ENCODE measurements at regions not wholly inside any gene's neighbourhood (a gene's known extent, or its start where the extent isn't known, plus 50 kb on each side); places are given as distances from the start of the nearest gene placed in this dataset.

DNA sequence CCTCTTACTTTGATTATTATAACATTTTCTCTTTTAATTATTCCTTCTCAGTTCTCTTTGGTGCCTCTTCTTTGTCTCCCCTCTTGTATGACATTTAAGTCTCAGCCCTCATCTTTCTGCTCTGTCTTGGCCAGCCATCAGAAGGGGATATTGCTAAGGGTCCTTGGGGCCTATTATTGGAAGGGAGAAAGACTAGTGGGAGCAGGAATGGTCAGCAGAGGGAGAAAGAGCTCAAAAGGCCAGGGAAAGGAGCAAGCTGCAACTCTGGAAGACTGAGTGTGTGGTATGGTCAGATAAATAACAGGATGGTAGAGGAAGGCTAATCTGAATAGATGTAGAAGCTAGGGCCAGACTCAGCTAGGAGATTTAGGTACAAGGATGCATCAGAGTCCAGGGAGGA lies 336.9 kb downstream of the TDRD3 start:
- Histone ChIP-seq H3K36me3 (ENCODE audit: control insufficient read depth, low read length) (no peaks in the 10 kb centered on the region), H3K9me2 (replicated peaks; ENCODE audit: control insufficient read depth, low read length) (no peaks in the 10 kb centered on the region), H3K4me2 (ENCODE audit: low read length) (no peak overlapping the region), H4K20me1 (ENCODE audit: control insufficient read depth, insufficient read depth, low read depth, low read length) (no peaks in the 10 kb centered on the region), H3K4me3 (ENCODE audit: low read length) (no peak overlapping the region), H3K27me3 (ENCODE audit: control insufficient read depth, low read length) (no peaks in the 10 kb centered on the region), H3K4me1 (ENCODE audit: control insufficient read depth, low read length) (no peaks in the 10 kb centered on the region), H3F3A (ENCODE audit: control insufficient read depth, insufficient read depth) (no peaks in the 10 kb centered on the region), H3K9me3 (ENCODE audit: control insufficient read depth, insufficient read depth, low read length) (no peaks in the 10 kb centered on the region), H3K27ac (ENCODE audit: low read depth, low read length) (no peak overlapping the region), H3K79me2 (ENCODE audit: control insufficient read depth, low read length) (no peaks in the 10 kb centered on the region)
- TF ChIP-seq, protein P1, sequence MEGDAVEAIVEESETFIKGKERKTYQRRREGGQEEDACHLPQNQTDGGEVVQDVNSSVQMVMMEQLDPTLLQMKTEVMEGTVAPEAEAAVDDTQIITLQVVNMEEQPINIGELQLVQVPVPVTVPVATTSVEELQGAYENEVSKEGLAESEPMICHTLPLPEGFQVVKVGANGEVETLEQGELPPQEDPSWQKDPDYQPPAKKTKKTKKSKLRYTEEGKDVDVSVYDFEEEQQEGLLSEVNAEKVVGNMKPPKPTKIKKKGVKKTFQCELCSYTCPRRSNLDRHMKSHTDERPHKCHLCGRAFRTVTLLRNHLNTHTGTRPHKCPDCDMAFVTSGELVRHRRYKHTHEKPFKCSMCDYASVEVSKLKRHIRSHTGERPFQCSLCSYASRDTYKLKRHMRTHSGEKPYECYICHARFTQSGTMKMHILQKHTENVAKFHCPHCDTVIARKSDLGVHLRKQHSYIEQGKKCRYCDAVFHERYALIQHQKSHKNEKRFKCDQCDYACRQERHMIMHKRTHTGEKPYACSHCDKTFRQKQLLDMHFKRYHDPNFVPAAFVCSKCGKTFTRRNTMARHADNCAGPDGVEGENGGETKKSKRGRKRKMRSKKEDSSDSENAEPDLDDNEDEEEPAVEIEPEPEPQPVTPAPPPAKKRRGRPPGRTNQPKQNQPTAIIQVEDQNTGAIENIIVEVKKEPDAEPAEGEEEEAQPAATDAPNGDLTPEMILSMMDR (IDR thresholded peaks at IDR 0.05; ENCODE audit: low read depth, low read length, poor library complexity, severe bottlenecking), result no peak
- no peak for TF ChIP-seq EZH2phosphoT487 (IDR thresholded peaks at IDR 0.05; ENCODE audit: borderline replicate concordance, low read length)

DNA sequence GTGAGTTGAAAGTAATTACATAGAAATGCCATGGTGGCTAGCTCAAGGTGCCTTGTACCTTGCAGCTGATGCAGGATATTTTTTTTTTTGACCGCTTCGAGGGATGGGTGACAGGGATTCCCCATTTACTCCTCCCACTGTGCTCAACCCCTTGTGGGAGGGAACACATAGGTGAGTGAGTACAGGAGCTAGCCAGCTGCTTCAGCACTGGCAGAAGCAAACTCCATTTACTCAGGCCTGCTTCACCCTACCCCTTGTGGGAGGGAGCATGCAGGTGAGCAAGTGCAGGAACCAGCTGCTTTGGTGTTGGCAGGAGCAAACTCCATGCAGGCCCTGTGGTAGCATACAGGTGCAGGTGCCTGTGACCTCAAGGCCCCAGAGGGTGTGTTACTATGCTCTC lies 330.1 kb downstream of the TDRD3 start:
- Histone ChIP-seq H3K9me2 (replicated peaks; ENCODE audit: control insufficient read depth, low read length) (no peaks in the 10 kb centered on the region), H3K79me2 (ENCODE audit: control insufficient read depth, low read length) (no peaks in the 10 kb centered on the region), H3K4me2 (ENCODE audit: low read length) (no peak overlapping the region), H3K27ac (ENCODE audit: low read depth, low read length) (no peak overlapping the region), H3F3A (ENCODE audit: control insufficient read depth, insufficient read depth) (no peaks in the 10 kb centered on the region), H3K9me3 (ENCODE audit: control insufficient read depth, insufficient read depth, low read length) (no peaks in the 10 kb centered on the region), H3K4me1 (ENCODE audit: control insufficient read depth, low read length) (no peaks in the 10 kb centered on the region), H3K4me3 (ENCODE audit: low read length) (no peak overlapping the region), H3K27me3 (ENCODE audit: control insufficient read depth, low read length) (no peaks in the 10 kb centered on the region), H3K36me3 (ENCODE audit: control insufficient read depth, low read length) (no peaks in the 10 kb centered on the region), H4K20me1 (ENCODE audit: control insufficient read depth, insufficient read depth, low read depth, low read length) (no peaks in the 10 kb centered on the region)
- no peak for TF ChIP-seq EZH2phosphoT487 (IDR thresholded peaks at IDR 0.05; ENCODE audit: borderline replicate concordance, low read length)
- TF ChIP-seq, protein P1 (IDR thresholded peaks at IDR 0.05; ENCODE audit: low read depth, low read length, poor library complexity, severe bottlenecking), result no peak

DNA sequence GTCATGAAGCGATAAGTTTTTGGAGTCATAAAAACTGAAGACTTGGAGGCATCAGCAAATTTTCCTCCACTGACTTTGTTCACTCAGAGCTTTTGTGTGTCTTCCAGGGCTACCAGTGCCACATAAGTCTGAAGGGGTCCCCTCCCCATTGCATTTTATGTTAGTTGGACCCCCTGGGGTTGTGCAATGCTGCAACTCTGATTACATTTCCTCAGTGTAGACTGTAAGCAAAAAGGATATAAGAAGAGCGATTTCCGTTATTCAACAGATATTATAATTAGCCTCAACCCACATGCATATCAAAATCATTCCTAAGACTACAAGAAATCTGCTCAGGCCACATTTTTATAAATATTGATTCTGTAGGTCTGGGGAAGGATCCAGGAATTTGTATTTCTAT lies 324.0 kb downstream of the TDRD3 start:
- TF ChIP-seq EZH2phosphoT487 (IDR thresholded peaks at IDR 0.05; ENCODE audit: borderline replicate concordance, low read length), result no peak
- TF ChIP-seq, protein P1 (IDR thresholded peaks at IDR 0.05; ENCODE audit: low read depth, low read length, poor library complexity, severe bottlenecking), result no peak
- Histone ChIP-seq H3K9me3 (ENCODE audit: control insufficient read depth, insufficient read depth, low read length) (no peaks in the 10 kb centered on the region), H3K9me2 (replicated peaks; ENCODE audit: control insufficient read depth, low read length) (no peaks in the 10 kb centered on the region), H3K4me2 (ENCODE audit: low read length) (no peak overlapping the region), H3K4me1 (ENCODE audit: control insufficient read depth, low read length) (no peaks in the 10 kb centered on the region), H3K4me3 (ENCODE audit: low read length) (no peak overlapping the region), H3K27ac (ENCODE audit: low read depth, low read length) (no peak overlapping the region), H4K20me1 (ENCODE audit: control insufficient read depth, insufficient read depth, low read depth, low read length) (no peaks in the 10 kb centered on the region), H3K27me3 (ENCODE audit: control insufficient read depth, low read length) (no peaks in the 10 kb centered on the region), H3K79me2 (ENCODE audit: control insufficient read depth, low read length) (no peaks in the 10 kb centered on the region), H3K36me3 (ENCODE audit: control insufficient read depth, low read length) (no peaks in the 10 kb centered on the region), H3F3A (ENCODE audit: control insufficient read depth, insufficient read depth) (no peaks in the 10 kb centered on the region)

DNA sequence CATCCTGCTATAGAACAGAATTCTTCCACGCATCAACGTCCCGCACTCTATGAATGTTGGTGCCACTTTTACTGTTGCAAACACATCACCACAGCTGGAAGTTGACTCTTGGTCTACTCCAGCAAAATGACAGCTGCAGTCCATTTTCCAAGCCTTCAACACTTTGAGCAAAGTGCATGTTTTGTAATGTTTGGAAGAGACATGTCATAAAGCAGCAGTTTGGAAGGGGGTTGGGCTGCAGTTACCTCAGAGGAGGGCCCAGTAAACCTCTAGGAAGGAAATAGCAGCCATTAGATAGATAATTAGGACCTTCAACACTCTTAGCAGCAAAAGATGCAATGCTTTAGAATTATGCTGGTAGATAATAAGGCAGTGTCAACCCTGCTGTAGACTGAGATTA lies 323.6 kb downstream of the TDRD3 start:
- no peak overlapping the region for H3K4me2 ChIP-seq (ENCODE audit: low read length)
- no peaks in the 10 kb centered on the region for H3K9me3 ChIP-seq (ENCODE audit: control insufficient read depth, insufficient read depth, low read length)
- H3K27ac ChIP-seq (ENCODE audit: low read depth, low read length), result no peak overlapping the region
- TF ChIP-seq, protein P1 (IDR thresholded peaks at IDR 0.05; ENCODE audit: low read depth, low read length, poor library complexity, severe bottlenecking), result no peak
- TF ChIP-seq EZH2phosphoT487 (IDR thresholded peaks at IDR 0.05; ENCODE audit: borderline replicate concordance, low read length), result no peak
- H3K4me3 ChIP-seq (ENCODE audit: low read length), result no peak overlapping the region
- H3K9me2 ChIP-seq (replicated peaks; ENCODE audit: control insufficient read depth, low read length), result no peaks in the 10 kb centered on the region
- no peaks in the 10 kb centered on the region for H3F3A ChIP-seq (ENCODE audit: control insufficient read depth, insufficient read depth)
- no peaks in the 10 kb centered on the region for H3K27me3 ChIP-seq (ENCODE audit: control insufficient read depth, low read length)
- no peaks in the 10 kb centered on the region for H4K20me1 ChIP-seq (ENCODE audit: control insufficient read depth, insufficient read depth, low read depth, low read length)
- H3K36me3 ChIP-seq (ENCODE audit: control insufficient read depth, low read length), result no peaks in the 10 kb centered on the region
- no peaks in the 10 kb centered on the region for H3K79me2 ChIP-seq (ENCODE audit: control insufficient read depth, low read length)
- no peaks in the 10 kb centered on the region for H3K4me1 ChIP-seq (ENCODE audit: control insufficient read depth, low read length)

Data from DOHH2 (cell line).